Naive thymus-derived CD4-positive, alpha-beta T cell (primary cell): ENCODE measurements at regions not wholly inside any gene's neighbourhood (a gene's known extent, or its start where the extent isn't known, plus 50 kb on each side); places are given as distances from the start of the nearest gene placed in this dataset.
A peak's percentile ranks its signal among the peaks of the same experiment; 100 is the strongest.

ENCODE experiments used
- ATAC-seq: fragments of 150-1000 bp; cut with Tn5 transposase; 2 replicates; pipeline ENCODE4 v1.10.0; 2021; ENCODE audit warnings: mild to moderate bottlenecking, moderate library complexity
- CTCF ChIA-PET: fragments of 350-600 bp; sonication (Branson Sonifier 250); formaldehyde crosslinking; loops from one replicate; lab custom pipeline; 2021; ENCODE audit warnings: antibody characterized with exemption; lab: Charles Lee
- POLR2A ChIA-PET: fragments of 350-600 bp; sonication (Branson Sonifier 250); formaldehyde crosslinking; loops from one replicate; lab custom pipeline; 2021; ENCODE audit warnings: antibody characterized with exemption, inconsistent platforms; lab: Charles Lee
- DNase-seq, 9 donors: peaks; one replicate each; pipeline versions ENCODE4 v3.0.0 to v3.0.0-alpha.2; 2020 to 2022; ENCODE audit warnings: mixed read lengths in 1 of 9
- H3K27ac ChIP-seq: one replicate; pipeline ENCODE4 v1.7.0; 2013; ENCODE audit warnings: mild to moderate bottlenecking, low read depth, low read length, moderate library complexity
- H3K27me3 ChIP-seq, 2 donors: one replicate each; pipeline ENCODE4 v1.7.0; 2013; ENCODE audit warnings: low read length in 2 of 2, mild to moderate bottlenecking in 2 of 2, moderate library complexity in 2 of 2; ENCODE audit not compliant: control insufficient read depth in 2 of 2, insufficient read depth in 2 of 2
- H3K36me3 ChIP-seq, 3 experiments: 1 replicate in 2 of 3; 2 replicates in 1 of 3; pipeline ENCODE4 v1.7.0; 2013; ENCODE audit warnings: low read length in 3 of 3, mild to moderate bottlenecking in 3 of 3, moderate library complexity in 1 of 3; ENCODE audit not compliant: insufficient read depth in 3 of 3, control insufficient read depth in 2 of 3
- H3K4me1 ChIP-seq, 2 donors: one replicate each; pipeline ENCODE4 v1.7.0; 2013; ENCODE audit warnings: low read length in 2 of 2, mild to moderate bottlenecking in 2 of 2, moderate library complexity in 1 of 2; ENCODE audit not compliant: control insufficient read depth in 2 of 2, insufficient read depth in 2 of 2
- H3K4me3 ChIP-seq: 2 replicates; pipeline ENCODE4 v1.7.0; 2013; ENCODE audit warnings: mild to moderate bottlenecking, low read length
- H3K9me3 ChIP-seq, 3 experiments: 1 replicate in 2 of 3; 2 replicates in 1 of 3; pipeline ENCODE4 v1.7.0; 2013; ENCODE audit warnings: low read length in 3 of 3; ENCODE audit not compliant: control insufficient read depth in 2 of 3
- H3K27ac Mint-ChIP-seq, 9 donors: one replicate each; pipeline ENCODE4 v1.8.0; 2020 to 2022; ENCODE audit warnings: mixed read lengths in 9 of 9, mild to moderate bottlenecking in 8 of 9, moderate library complexity in 5 of 9, inconsistent platforms in 2 of 9
- H3K27me3 Mint-ChIP-seq, 5 donors: one replicate each; pipeline ENCODE4 v1.8.0; 2021 to 2022; ENCODE audit warnings: mixed read lengths in 5 of 5, mild to moderate bottlenecking in 1 of 5
- H3K36me3 Mint-ChIP-seq, 5 donors: one replicate each; pipeline ENCODE4 v1.8.0; 2020 to 2022; ENCODE audit warnings: mixed read lengths in 5 of 5, mild to moderate bottlenecking in 3 of 5, inconsistent platforms in 1 of 5
- H3K4me1 Mint-ChIP-seq, 7 donors: one replicate each; pipeline ENCODE4 v1.8.0; 2020 to 2022; ENCODE audit warnings: mixed read lengths in 7 of 7, mild to moderate bottlenecking in 3 of 7, inconsistent platforms in 1 of 7
- H3K4me3 Mint-ChIP-seq, 10 donors: one replicate each; pipeline ENCODE4 v1.8.0; 2020 to 2022; ENCODE audit warnings: mild to moderate bottlenecking in 10 of 10, mixed read lengths in 10 of 10, moderate library complexity in 6 of 10, inconsistent platforms in 2 of 10
- H3K9me3 Mint-ChIP-seq, 11 donors: one replicate each; pipeline ENCODE4 v1.8.0; 2020 to 2022; ENCODE audit warnings: mixed read lengths in 11 of 11, mild to moderate bottlenecking in 4 of 11, inconsistent platforms in 1 of 11, moderate library complexity in 1 of 11
- intact Hi-C, 2 donors: fragments of 100-400 bp; cut with micrococcal nuclease; formaldehyde crosslinking; loops; one replicate each; pipeline ENCODE4 v1.15.1; 2023

- POLR2A ChIA-PET, result no interaction called here
- no peak overlapping the region for H3K4me3 Mint-ChIP-seq
- DNase-seq, result no peak
Measured at GRCh38 chr21:39084073-39084472, 99.2 kb downstream of the PSMG1 start.

GRCh38 chr21:39083377-39084008 lies 99.8 kb downstream of the PSMG1 start:
- H3K27me3 Mint-ChIP-seq, result peaks cover 0 to 16% (median 7%) of the 10 kb centered on the region in 5 donors
- Histone ChIP-seq H3K4me1 (no peaks in the 10 kb centered on the region), H3K9me3 (no peaks in the 10 kb centered on the region), H3K36me3 (no peaks in the 10 kb centered on the region), H3K27me3 (no peaks in the 10 kb centered on the region), H3K4me3 (no peak overlapping the region), H3K27ac (no peak overlapping the region)
- ATAC-seq (no peak), DNase-seq (no peak)
- POLR2A ChIA-PET, result no interaction called here
- no peak overlapping the region for H3K27ac Mint-ChIP-seq
- H3K4me3 Mint-ChIP-seq, result no peak overlapping the region
- peaks cover 0 to 2% (median 0%) of the 10 kb centered on the region in 7 donors for H3K4me1 Mint-ChIP-seq
- intact Hi-C loops, result no loop called here
- H3K9me3 Mint-ChIP-seq, result no peaks in the 10 kb centered on the region
- CTCF ChIA-PET, result no interaction called here
- H3K36me3 Mint-ChIP-seq, result no peaks in the 10 kb centered on the region

More at GRCh38 chr21:39084073-39084472, 99.2 kb downstream of the PSMG1 start:
- H3K27me3 Mint-ChIP-seq, result peaks cover 0 to 12% (median 7%) of the 10 kb centered on the region in 5 donors
- no peak overlapping the region for H3K27ac Mint-ChIP-seq
- H3K36me3 ChIP-seq, result no peaks in the 10 kb centered on the region
- intact Hi-C loops, result no loop called here
- H3K4me1 ChIP-seq, result no peaks in the 10 kb centered on the region
- no peak for ATAC-seq
- peaks cover 0 to 2% (median 0%) of the 10 kb centered on the region in 7 donors for H3K4me1 Mint-ChIP-seq
- H3K9me3 ChIP-seq, result no peaks in the 10 kb centered on the region
- no peaks in the 10 kb centered on the region for H3K27me3 ChIP-seq
- H3K4me3 ChIP-seq, result no peak overlapping the region
- H3K27ac ChIP-seq, result no peak overlapping the region
- H3K9me3 Mint-ChIP-seq, result no peaks in the 10 kb centered on the region
- CTCF ChIA-PET, result no interaction called here
- no peaks in the 10 kb centered on the region for H3K36me3 Mint-ChIP-seq

- Histone ChIP-seq H3K36me3 (no peaks in the 10 kb centered on the region), H3K4me3 (no peak overlapping the region), H3K4me1 (no peaks in the 10 kb centered on the region), H3K27ac (no peak overlapping the region), H3K27me3 (no peaks in the 10 kb centered on the region), H3K9me3 (no peaks in the 10 kb centered on the region)
- Mint-ChIP-seq H3K27ac (no peak overlapping the region), H3K36me3 (no peaks in the 10 kb centered on the region), H3K9me3 (no peaks in the 10 kb centered on the region), H3K27me3 (peaks cover 0 to 16% (median 7%) of the 10 kb centered on the region in 5 donors), H3K4me3 (no peak overlapping the region), H3K4me1 (peaks cover 0 to 3% (median 0%) of the 10 kb centered on the region in 7 donors)
- ATAC-seq, result no peak
- no peak for DNase-seq
- intact Hi-C loops, result no loop called here
- ChIA-PET POLR2A (no interaction called here), CTCF (no interaction called here)
Measured at GRCh38 chr21:39082656-39083376, 100.4 kb downstream of the PSMG1 start.

GRCh38 chr21:39080366-39080765 lies 102.9 kb downstream of the PSMG1 start:
- H3K4me1 ChIP-seq, result no peaks in the 10 kb centered on the region
- H3K4me3 ChIP-seq, result no peak overlapping the region

DNA sequence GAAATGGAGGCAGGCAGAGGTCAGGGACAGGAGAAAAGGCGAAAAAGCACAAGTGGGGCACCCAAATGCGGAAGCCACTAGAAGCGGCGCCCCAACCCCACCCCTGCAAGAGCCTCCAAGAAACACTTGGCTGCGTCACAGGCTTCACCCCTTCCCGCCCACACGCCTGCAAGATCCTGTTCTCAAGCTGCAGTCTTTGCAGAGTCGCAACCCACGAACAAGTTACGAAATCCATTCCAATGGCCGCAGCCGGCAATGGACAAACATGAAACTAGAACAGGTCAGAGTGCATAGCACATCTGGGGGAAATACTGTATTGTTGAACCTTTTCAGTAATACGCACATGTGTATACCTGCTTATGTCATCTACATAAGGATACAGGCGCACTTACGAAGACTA lies 103.6 kb downstream of the PSMG1 start:
- peaks cover 0 to 15% (median 5%) of the 10 kb centered on the region in 11 donors for H3K9me3 Mint-ChIP-seq
- no peaks in the 10 kb centered on the region for H3K36me3 ChIP-seq
- POLR2A ChIA-PET, result no interaction called here
- H3K4me3 ChIP-seq, result no peak overlapping the region
- H3K27ac Mint-ChIP-seq, result no peak overlapping the region
- H3K36me3 Mint-ChIP-seq, result peaks cover 0 to 5% (median 0%) of the 10 kb centered on the region in 5 donors
- CTCF ChIA-PET, result no interaction called here
- H3K4me3 Mint-ChIP-seq, result no peak overlapping the region
- peaks cover 0 to 3% (median 0%) of the 10 kb centered on the region in 7 donors for H3K4me1 Mint-ChIP-seq
- DNase-seq (no peak), ATAC-seq (peak; percentile 90)
- H3K27me3 ChIP-seq, result no peaks in the 10 kb centered on the region
- H3K27me3 Mint-ChIP-seq, result peaks cover 11 to 23% (median 16%) of the 10 kb centered on the region in 5 donors
- intact Hi-C loops, result no loop called here
- H3K27ac ChIP-seq, result no peak overlapping the region
- H3K4me1 ChIP-seq, result no peaks in the 10 kb centered on the region
- no peaks in the 10 kb centered on the region for H3K9me3 ChIP-seq

More at GRCh38 chr21:39080366-39080765, 102.9 kb downstream of the PSMG1 start:
- H3K27ac ChIP-seq, result no peak overlapping the region
- CTCF ChIA-PET, result no interaction called here
- intact Hi-C loops, result no loop called here
- POLR2A ChIA-PET, result no interaction called here
- no peaks in the 10 kb centered on the region for H3K9me3 ChIP-seq
- Mint-ChIP-seq H3K9me3 (peaks cover 0 to 7% (median 2%) of the 10 kb centered on the region in 11 donors), H3K36me3 (no peaks in the 10 kb centered on the region), H3K27me3 (peaks cover 6 to 23% (median 16%) of the 10 kb centered on the region in 5 donors), H3K4me1 (peaks cover 0 to 3% (median 0%) of the 10 kb centered on the region in 7 donors), H3K4me3 (no peak overlapping the region), H3K27ac (no peak overlapping the region)
- DNase-seq (no peak), ATAC-seq (no peak)
- H3K27me3 ChIP-seq, result no peaks in the 10 kb centered on the region
- H3K36me3 ChIP-seq, result no peaks in the 10 kb centered on the region

GRCh38 chr21:39078322-39079065 lies 104.8 kb downstream of the PSMG1 start:
- Mint-ChIP-seq H3K4me3 (no peak overlapping the region), H3K27me3 (peaks cover 11 to 23% (median 13%) of the 10 kb centered on the region in 5 donors), H3K36me3 (peaks cover 0 to 5% (median 0%) of the 10 kb centered on the region in 5 donors), H3K4me1 (peaks cover 0 to 3% (median 0%) of the 10 kb centered on the region in 7 donors), H3K9me3 (peaks cover 0 to 19% (median 5%) of the 10 kb centered on the region in 11 donors), H3K27ac (no peak overlapping the region)
- no peaks in the 10 kb centered on the region for H3K36me3 ChIP-seq
- no peak overlapping the region for H3K4me3 ChIP-seq
- no peaks in the 10 kb centered on the region for H3K4me1 ChIP-seq
- no peak for DNase-seq
- ATAC-seq, result no peak
- POLR2A ChIA-PET, result no interaction called here
- peaks cover 0 to 3% of the 10 kb centered on the region in 2 donors for H3K27me3 ChIP-seq
- no peaks in the 10 kb centered on the region for H3K9me3 ChIP-seq
- CTCF ChIA-PET, result no interaction called here
- intact Hi-C loops, result no loop called here
- H3K27ac ChIP-seq, result no peak overlapping the region
